C4-2B (cell line): ENCODE measurements at regions not wholly inside any gene's neighbourhood (a gene's known extent, or its start where the extent isn't known, plus 50 kb on each side); places are given as distances from the start of the nearest gene placed in this dataset.

Experiments used
- H3K27ac ChIP-seq: fragments of 450-650 bp; 2 replicates; pipeline ENCODE4 v1.5.1; 2017
- ZFX ChIP-seq: fragments of 450-650 bp; IDR thresholded peaks from 2 replicates; pipeline ENCODE4 v1.6.1; 2017
- TF ChIP-seq, protein P1 (sequence below): fragments of 450-650 bp; conservative IDR thresholded peaks from 2 replicates; pipeline ENCODE4 v1.5.1; 2017; ENCODE audit warnings: mild to moderate bottlenecking

DNA sequence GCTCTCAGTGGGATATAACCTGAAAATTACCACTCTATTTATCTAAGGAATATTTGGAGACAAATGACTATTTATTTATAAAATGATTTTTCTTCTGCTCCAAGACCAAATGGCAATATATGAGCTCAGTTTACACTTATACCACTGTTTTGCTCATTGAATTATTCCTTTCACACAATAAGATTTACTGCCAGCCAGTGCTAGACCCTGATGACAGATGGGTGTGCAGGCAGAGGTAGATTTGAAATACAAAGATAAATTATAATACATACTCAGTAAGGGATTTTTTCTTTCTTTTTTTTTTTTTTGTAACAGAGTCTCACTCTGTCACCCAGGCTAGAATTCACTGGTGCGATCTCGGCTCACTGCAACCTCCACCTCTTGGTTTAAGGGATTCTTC is 980.3 kb downstream of the EPHA3 start:
- no peak overlapping the region for H3K27ac ChIP-seq
- no peak for TF ChIP-seq ZFX
- TF ChIP-seq, protein P1, sequence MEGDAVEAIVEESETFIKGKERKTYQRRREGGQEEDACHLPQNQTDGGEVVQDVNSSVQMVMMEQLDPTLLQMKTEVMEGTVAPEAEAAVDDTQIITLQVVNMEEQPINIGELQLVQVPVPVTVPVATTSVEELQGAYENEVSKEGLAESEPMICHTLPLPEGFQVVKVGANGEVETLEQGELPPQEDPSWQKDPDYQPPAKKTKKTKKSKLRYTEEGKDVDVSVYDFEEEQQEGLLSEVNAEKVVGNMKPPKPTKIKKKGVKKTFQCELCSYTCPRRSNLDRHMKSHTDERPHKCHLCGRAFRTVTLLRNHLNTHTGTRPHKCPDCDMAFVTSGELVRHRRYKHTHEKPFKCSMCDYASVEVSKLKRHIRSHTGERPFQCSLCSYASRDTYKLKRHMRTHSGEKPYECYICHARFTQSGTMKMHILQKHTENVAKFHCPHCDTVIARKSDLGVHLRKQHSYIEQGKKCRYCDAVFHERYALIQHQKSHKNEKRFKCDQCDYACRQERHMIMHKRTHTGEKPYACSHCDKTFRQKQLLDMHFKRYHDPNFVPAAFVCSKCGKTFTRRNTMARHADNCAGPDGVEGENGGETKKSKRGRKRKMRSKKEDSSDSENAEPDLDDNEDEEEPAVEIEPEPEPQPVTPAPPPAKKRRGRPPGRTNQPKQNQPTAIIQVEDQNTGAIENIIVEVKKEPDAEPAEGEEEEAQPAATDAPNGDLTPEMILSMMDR = no peak

DNA sequence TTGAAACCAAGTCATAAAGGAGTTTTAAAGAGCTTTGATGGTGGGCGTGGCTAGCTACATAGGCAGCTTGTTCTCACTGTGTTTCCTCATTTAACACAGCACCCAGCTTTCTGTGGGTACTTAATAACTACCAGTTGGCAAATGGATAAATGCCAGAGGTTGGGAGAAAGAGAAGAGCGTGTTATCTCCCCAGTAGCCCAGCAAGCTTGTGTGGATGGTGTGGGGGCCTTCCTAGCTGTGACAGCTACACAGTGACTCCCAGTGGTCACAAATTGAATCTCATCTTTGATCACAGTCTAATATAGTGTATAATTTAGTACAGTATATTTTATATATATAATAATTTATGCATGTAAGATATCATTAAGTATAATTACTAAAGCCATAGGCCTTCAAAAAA is 984.1 kb downstream of the EPHA3 start:
- H3K27ac ChIP-seq = no peak overlapping the region
- no peak for TF ChIP-seq ZFX
- TF ChIP-seq, protein P1 = peak; percentile 79

DNA sequence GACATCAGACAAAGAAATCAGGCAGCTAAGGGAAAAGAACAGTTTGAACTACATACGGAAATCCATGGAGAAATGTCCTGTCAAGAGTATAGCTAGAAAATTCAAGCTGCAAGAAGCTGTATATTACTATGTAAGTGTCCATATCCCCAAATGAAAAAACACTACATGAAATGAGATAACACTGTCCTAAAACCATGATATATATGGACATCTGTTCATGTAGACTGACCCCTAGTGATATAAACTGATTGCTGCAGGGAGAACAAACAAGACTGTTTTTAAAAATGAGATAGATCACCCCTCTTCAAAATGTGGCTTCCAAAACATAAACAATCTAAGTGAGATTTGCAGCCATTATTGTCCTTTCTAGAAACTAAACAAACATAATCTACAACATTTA is 985.6 kb downstream of the EPHA3 start:
- H3K27ac ChIP-seq = no peak overlapping the region
- TF ChIP-seq, protein P1 = peak; percentile 80
- TF ChIP-seq ZFX = no peak

DNA sequence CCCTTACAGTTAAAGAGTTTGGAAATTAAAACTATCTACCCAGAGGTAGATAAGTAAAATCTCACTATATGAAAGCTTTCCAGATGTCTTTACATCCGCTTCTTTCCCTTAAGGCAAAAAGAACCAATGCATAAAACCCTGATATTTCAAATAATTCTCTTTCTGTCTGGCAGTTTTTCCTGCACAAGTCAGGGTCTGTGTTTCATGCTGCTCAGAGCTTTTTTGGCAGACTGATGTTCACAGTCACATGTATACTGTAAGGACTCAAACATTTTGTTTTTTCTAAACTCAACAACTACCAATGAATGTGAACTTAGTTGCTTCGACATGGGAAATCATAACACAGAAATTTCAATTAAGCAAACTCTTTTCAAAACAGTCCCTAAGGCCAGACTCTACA is 988.4 kb downstream of the EPHA3 start:
- TF ChIP-seq, protein P1 = no peak
- TF ChIP-seq ZFX = no peak
- no peak overlapping the region for H3K27ac ChIP-seq

DNA sequence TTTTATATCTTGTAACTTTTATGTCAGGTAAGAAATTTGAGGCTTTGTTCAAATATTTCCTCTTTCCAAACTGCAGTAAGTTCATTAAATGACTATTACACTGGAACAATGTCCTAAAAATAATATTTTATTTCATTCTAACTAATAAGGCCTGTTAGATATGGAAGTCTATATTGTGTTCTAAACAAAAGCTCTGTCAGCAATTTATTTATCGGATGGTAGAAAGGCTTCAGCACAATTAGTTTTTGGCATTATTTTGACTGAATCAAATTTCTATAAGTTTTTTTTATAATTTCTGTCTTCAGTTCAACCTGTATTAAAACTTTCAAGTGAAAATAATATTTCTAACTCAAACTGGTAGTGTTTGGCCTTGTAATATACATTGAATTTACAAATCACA is 992.1 kb downstream of the EPHA3 start:
- no peak overlapping the region for H3K27ac ChIP-seq
- TF ChIP-seq ZFX = no peak
- TF ChIP-seq, protein P1 = no peak

DNA sequence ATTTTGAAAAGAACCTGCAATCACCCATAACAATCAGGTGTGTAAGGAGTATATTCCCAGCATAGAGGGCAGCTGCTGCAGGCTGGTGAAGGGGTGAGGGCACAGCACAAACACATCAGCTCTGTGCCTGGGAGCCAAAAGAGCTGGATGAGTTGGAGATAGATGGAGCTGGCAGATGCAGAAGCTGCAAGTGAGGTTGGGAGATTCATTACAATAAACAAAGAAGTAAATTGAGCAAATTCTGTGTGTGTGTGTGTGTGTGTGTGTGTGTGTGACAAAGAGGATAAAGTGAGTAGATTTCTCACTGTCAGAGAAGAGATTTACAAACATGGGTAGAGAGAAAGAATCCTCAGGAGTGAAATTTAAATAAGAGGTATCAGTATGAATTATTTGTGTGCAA is 994.7 kb downstream of the EPHA3 start:
- TF ChIP-seq ZFX = no peak
- TF ChIP-seq, protein P1 = no peak
- no peak overlapping the region for H3K27ac ChIP-seq

DNA sequence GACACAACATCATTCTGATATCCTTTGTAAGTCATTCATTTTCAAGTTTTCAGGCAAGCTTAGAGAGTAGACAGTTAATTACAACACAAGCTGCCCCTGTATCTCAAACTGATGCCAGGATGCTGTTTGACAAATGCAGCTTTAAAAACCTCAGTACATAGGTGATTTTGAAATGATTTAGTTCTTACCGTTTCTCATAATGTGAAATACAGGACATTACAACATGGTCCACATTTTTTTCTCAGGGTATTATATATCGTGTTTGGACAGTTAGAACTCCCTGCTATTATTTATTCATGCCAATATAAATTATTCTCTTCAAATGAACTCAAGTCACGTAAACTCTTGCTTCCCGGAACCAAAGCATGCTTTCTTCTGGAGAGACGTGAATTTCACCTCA is 1013.9 kb downstream of the EPHA3 start:
- no peak for TF ChIP-seq ZFX
- TF ChIP-seq, protein P1 = no peak

More for the DNA sequence above, 1013.9 kb downstream of the EPHA3 start:
- H3K27ac ChIP-seq = no peak overlapping the region
